ENCODE measurements at regions not wholly inside any gene's neighbourhood (a gene's known extent, or its start where the extent isn't known, plus 50 kb on each side); places are given as distances from the start of the nearest gene placed in this dataset.

- Mint-ChIP-seq H3K36me3 (ENCODE audit: unreplicated experiment) (no peaks in the 10 kb centered on the region), H3K4me3 (ENCODE audit: unreplicated experiment) (no peak overlapping the region), H3K27me3 (ENCODE audit: unreplicated experiment) (peaks cover 3% of the 10 kb centered on the region), H3K27ac (ENCODE audit: unreplicated experiment) (no peak overlapping the region), H3K9me3 (ENCODE audit: unreplicated experiment) (peaks cover 4% of the 10 kb centered on the region), H3K4me1 (ENCODE audit: low read depth, unreplicated experiment) (no peaks in the 10 kb centered on the region)
- no peak for TF ChIP-seq CTCF (IDR thresholded peaks at IDR 0.05; ENCODE audit: partially characterized antibody, unreplicated experiment)
- no peak for DNase-seq
These were observed 60.7 kb upstream of the PGM2 start for GRCh38 chr4:37765741-37766140.

- no peak overlapping the region for H3K4me3 Mint-ChIP-seq (ENCODE audit: unreplicated experiment)
- no peaks in the 10 kb centered on the region for H3K36me3 Mint-ChIP-seq (ENCODE audit: unreplicated experiment)
- no peak for DNase-seq
- no peak overlapping the region for H3K27ac Mint-ChIP-seq (ENCODE audit: unreplicated experiment)
- peaks cover 4% of the 10 kb centered on the region for H3K9me3 Mint-ChIP-seq (ENCODE audit: unreplicated experiment)
- H3K27me3 Mint-ChIP-seq (ENCODE audit: unreplicated experiment) = peaks cover 3% of the 10 kb centered on the region
- no peak for TF ChIP-seq CTCF (IDR thresholded peaks at IDR 0.05; ENCODE audit: partially characterized antibody, unreplicated experiment)
- no peaks in the 10 kb centered on the region for H3K4me1 Mint-ChIP-seq (ENCODE audit: low read depth, unreplicated experiment)
These were observed 62.7 kb upstream of the PGM2 start for GRCh38 chr4:37763831-37764230.

- Mint-ChIP-seq H3K4me1 (ENCODE audit: low read depth, unreplicated experiment) (no peaks in the 10 kb centered on the region), H3K27ac (ENCODE audit: unreplicated experiment) (no peak overlapping the region), H3K4me3 (ENCODE audit: unreplicated experiment) (no peak overlapping the region), H3K36me3 (ENCODE audit: unreplicated experiment) (no peaks in the 10 kb centered on the region), H3K9me3 (ENCODE audit: unreplicated experiment) (peaks cover 4% of the 10 kb centered on the region), H3K27me3 (ENCODE audit: unreplicated experiment) (peaks cover 3% of the 10 kb centered on the region)
- TF ChIP-seq CTCF (IDR thresholded peaks at IDR 0.05; ENCODE audit: partially characterized antibody, unreplicated experiment) = no peak
- DNase-seq = no peak
These were observed 63.5 kb upstream of the PGM2 start for GRCh38 chr4:37762991-37763368.

GRCh38 chr4:37762294-37762990, 64.0 kb upstream of the PGM2 start:
- H3K9me3 Mint-ChIP-seq (ENCODE audit: unreplicated experiment) = peaks cover 4% of the 10 kb centered on the region
- H3K4me3 Mint-ChIP-seq (ENCODE audit: unreplicated experiment) = no peak overlapping the region
- no peak for TF ChIP-seq CTCF (IDR thresholded peaks at IDR 0.05; ENCODE audit: partially characterized antibody, unreplicated experiment)
- H3K36me3 Mint-ChIP-seq (ENCODE audit: unreplicated experiment) = no peaks in the 10 kb centered on the region
- no peak overlapping the region for H3K27ac Mint-ChIP-seq (ENCODE audit: unreplicated experiment)
- no peak for DNase-seq
- H3K4me1 Mint-ChIP-seq (ENCODE audit: low read depth, unreplicated experiment) = no peaks in the 10 kb centered on the region
- H3K27me3 Mint-ChIP-seq (ENCODE audit: unreplicated experiment) = peaks cover 3% of the 10 kb centered on the region

- peaks cover 2% of the 10 kb centered on the region for H3K9me3 Mint-ChIP-seq (ENCODE audit: unreplicated experiment)
- no peak overlapping the region for H3K27ac Mint-ChIP-seq (ENCODE audit: unreplicated experiment)
- H3K27me3 Mint-ChIP-seq (ENCODE audit: unreplicated experiment) = peaks cover 3% of the 10 kb centered on the region
- H3K36me3 Mint-ChIP-seq (ENCODE audit: unreplicated experiment) = no peaks in the 10 kb centered on the region
- no peaks in the 10 kb centered on the region for H3K4me1 Mint-ChIP-seq (ENCODE audit: low read depth, unreplicated experiment)
- no peak for TF ChIP-seq CTCF (IDR thresholded peaks at IDR 0.05; ENCODE audit: partially characterized antibody, unreplicated experiment)
- no peak overlapping the region for H3K4me3 Mint-ChIP-seq (ENCODE audit: unreplicated experiment)
- DNase-seq = no peak
These were observed 65.6 kb upstream of the PGM2 start for GRCh38 chr4:37760840-37761239.
